HG02870 (cell line): ENCODE measurements at regions not wholly inside any gene's neighbourhood (a gene's known extent, or its start where the extent isn't known, plus 50 kb on each side); places are given as distances from the start of the nearest gene placed in this dataset.
"Not testable (repeated sequence)": the region's sequence is repeated elsewhere in the genome, so short reads cannot be mapped to it uniquely, and the experiment has no call there.

Source experiments
- ATAC-seq: cut with Tn5 transposase; IDR thresholded peaks from one replicate; pipeline ENCODE4 v1.9.1; 2021; ENCODE audit warnings: mild to moderate bottlenecking, moderate library complexity; ENCODE audit not compliant: unreplicated experiment

DNA sequence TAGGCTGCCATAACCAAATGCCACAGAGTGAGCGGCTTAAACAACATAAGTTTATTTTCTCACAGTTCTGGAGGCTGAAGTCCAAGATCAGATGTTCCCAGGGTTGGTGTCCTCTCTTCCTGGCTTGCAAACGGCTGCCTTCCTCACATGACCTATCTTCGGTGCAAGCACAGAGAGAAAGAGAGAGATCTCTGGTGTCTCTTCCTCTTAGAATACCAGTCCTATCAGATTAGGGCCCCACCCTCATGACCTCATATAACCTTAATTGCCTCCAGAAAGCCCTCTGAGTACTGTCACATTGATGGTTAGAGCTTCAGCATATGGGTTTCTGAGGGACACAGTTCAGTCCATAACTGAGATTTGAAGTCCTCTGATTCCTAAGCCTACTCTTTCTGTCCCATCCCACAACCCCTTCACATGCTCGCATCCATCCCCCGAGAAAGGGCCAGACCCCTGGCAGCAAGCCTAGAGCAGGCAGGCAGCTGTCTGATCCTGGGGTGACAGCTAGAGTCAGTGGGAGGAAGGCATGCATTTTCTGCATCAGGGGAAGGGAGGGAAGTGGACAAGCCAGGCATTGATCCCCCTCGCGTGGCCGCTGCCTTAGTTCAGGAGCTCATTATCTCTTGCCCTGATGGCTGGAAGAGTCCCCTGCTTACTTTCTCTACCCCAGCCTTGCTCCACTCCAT lies 114.1 kb downstream of the FAR1 start:
- no peak for ATAC-seq

GRCh38 chr11:13784441-13784840 lies 116.0 kb downstream of the FAR1 start:
- no peak for ATAC-seq

DNA sequence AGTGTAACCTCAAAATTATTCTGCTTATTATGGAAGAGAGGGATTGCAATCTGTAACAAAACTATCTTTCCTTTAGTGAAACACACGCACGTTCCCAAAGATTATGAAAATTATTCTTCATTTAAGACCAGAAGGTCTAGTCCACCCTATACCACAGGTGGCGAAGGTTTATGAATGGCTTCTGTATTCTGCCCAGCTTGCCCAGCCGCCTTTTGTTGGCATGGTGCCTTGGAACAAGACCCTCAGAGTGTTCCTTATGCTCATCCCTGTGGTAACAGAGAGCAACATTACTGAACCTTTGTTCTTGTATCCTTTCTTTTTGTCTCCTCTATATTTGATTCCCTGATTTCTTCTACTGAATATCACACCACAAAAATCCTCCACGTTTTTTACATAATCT lies 116.4 kb downstream of the FAR1 start:
- ATAC-seq = no peak

DNA sequence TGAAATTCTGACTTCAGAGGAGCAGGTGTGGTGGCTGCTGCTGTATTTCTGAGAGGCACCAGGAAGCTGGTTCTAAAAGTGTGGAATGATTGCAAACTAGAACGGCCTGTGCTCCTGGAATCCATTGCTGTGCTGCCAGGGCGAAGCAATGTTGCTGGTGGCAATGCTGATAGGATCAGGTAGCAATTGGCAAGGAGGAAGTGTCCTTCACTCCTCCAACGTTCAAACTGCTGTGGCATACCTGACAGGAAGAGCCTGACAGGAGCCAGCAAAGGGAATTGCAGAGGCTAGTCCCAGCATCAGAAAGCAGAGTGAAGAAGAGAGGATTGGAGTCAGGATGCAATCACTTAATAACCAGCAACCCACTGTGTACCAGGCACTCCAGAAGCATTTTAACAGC lies 118.2 kb downstream of the FAR1 start:
- ATAC-seq = no peak

GRCh38 chr11:13797616-13798015 lies 129.1 kb downstream of the FAR1 start:
- ATAC-seq = not testable (repeated sequence)

GRCh38 chr11:13800901-13801300 lies 132.4 kb downstream of the FAR1 start:
- ATAC-seq = no peak

GRCh38 chr11:13818325-13818724 lies 144.2 kb upstream of the SPON1 start:
- ATAC-seq = no peak

DNA sequence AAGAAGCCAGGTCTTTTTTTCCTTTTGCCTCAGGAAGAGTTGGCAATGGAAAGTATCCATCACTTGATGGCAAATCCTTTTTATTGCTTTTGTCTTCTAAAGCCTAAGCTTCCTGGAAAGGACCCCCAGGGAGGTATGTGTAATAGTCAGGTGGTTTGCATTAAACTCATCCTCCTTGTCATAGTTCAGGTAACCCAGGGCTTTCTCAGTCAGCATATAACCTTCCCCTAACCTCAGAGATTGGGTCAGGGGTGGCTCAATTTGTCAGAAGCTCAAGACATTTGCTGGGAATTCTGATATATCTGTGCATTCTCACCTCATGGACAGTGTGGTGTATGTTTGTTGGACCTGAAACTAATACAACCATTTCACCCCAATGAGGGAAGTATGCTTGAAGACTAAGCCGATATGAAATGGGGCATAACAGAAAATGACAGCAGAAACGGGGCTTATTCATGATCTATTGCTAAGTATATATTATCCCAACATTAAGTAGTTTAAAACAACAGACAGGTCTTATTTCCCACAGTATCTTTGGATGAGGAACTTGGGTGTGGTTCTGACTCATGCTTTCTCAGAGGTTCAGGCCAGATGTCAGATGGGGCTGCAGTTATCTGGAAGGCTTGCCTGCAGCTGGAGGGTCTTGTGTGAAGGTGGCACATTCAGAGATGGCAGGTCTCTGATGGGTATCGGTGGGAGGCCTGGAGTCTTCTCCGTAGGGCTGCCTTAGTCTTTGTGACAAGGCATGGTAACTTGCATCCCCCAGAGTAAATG lies 135.8 kb upstream of the SPON1 start:
- ATAC-seq = no peak

DNA sequence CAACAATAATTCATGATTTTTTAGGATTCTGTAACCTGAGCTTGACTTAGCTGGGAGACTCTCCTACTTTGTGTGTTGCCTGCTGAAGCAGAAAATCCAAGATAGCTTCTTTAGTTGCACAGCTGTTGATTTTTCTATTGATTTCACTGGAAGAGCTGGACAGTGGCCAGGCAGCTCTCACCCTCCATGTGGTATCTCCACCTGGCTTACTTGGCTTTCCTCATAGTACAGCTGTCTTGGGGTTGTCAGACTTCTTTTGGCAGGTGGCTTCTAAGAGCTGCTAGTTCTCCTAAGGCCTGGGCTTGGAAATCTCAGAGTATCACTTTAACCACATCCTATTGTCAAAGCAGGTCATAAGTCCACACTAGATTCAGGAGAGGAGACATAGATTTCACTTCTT lies 130.8 kb upstream of the SPON1 start:
- no peak for ATAC-seq

GRCh38 chr11:13834463-13834862 lies 128.1 kb upstream of the SPON1 start:
- ATAC-seq = no peak

- no peak for ATAC-seq
Measured at GRCh38 chr11:13836666-13837065, 125.9 kb upstream of the SPON1 start.

DNA sequence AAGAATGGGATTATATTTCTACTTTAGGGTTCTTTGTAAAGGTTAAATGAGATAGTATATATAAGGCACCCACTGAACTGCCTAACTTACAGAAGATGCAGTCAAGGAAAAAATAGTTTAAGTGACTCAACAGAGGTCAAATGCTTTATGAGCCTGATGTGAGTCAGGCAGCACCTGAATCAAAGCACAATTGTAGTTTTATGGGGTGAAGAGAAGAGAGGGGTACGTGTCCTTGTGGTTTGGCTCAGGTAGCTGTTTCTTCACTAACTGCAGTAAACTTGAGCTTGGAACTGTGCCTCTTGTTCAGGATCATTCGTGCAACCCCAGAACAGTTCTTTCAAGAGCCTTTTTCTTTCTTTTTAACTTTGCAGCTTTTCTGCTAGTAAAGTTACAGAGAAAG lies 125.2 kb upstream of the SPON1 start:
- ATAC-seq = no peak

DNA sequence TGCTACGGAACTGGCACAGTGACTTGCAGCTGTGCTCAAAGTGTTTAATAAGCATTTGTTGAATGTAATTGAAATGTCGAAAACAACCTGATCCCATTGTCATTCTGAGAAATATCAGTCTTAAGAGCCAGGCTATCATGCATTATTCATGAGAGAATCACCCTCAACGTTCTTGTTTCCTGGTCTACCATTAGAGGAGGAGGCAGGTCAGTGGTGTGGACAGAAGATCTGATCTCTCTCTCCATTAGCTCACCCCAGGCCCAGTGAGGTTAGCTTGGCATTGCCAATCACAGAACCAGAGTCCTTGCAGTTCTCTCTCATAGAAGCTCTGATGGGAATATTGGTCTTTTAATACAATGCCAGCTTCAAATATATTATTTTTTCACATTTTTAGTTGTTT lies 121.1 kb upstream of the SPON1 start:
- no peak for ATAC-seq

DNA sequence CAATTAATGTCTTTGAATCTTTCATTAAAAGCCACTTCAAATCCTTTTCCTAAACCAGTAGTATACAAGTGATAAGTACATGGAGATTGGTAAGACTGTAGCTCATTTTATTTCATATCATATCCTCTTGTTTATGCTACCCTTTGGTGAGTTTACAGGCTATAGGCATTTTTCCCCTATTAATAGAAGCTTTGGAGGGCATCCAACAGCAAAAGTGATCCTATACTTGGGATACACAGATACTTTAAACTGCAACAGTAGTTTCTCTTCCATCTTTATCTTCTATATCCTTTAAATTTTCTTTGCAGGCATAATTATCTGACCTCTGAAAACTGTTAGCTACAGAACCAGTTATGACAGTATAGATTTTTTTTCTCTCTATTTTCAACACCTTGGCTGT lies 114.5 kb upstream of the SPON1 start:
- no peak for ATAC-seq

- ATAC-seq = no peak
Measured at GRCh38 chr11:13850231-13851005, 112.1 kb upstream of the SPON1 start.

- ATAC-seq = no peak
Measured at GRCh38 chr11:13851691-13852090, 110.8 kb upstream of the SPON1 start.

DNA sequence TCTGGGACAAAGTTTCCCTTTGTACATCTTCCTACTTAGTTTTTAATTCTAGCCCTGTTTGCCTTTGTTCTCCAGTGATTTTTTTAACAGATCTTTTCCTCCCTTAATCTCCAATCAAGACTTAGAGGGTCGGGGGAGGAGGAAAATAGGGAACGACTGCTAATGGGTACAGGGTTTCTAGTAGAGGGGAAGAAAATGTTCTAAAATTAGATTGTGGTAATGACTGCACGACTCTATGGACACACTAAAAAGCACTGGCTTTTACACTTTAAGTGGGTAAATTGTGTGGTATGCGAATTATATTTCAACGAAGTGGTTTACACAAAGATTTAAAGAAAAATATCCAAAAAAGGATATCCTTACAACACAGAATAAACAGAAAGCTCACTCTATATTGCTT lies 110.0 kb upstream of the SPON1 start:
- ATAC-seq = no peak

- ATAC-seq = no peak
Measured at GRCh38 chr11:13857828-13858227, 104.7 kb upstream of the SPON1 start.

DNA sequence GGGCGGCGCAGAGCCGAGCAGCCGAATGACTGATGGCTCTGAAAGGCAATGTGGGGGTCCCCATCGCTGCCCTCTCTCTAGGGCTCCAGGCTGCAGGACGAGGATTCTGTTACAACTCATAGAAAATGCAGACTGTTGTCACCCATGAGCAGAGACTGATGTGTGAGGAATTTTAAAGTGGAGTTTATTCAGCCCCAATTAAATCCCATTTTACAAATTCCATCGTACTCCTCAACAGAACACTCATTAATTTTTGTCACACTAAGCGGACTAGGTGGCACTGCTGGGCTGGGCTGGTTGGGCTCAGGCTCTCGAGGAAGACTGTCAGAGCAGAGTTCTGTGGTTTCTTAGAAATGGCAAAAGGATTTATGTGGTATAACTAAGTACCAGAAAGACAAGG lies 102.6 kb upstream of the SPON1 start:
- no peak for ATAC-seq

DNA sequence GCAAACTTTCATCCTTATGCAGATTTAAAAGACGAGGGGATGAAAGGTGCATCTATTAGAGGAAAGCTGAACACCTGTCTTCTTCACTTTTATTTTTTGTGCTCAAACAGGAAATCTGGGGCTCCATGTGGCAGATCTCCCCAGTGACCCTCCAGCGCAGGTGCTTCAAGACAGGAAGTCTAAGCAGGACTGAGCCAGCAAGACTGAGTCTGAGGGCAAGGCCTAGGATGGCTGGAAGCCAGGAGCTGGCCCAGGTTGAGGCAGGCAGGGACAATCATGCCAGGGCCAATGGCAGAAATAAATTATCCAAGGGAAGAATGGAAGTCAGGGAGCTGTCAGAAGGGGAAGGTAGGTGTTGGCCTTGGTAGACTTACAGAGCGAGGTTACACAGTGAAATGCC lies 101.1 kb upstream of the SPON1 start:
- no peak for ATAC-seq

DNA sequence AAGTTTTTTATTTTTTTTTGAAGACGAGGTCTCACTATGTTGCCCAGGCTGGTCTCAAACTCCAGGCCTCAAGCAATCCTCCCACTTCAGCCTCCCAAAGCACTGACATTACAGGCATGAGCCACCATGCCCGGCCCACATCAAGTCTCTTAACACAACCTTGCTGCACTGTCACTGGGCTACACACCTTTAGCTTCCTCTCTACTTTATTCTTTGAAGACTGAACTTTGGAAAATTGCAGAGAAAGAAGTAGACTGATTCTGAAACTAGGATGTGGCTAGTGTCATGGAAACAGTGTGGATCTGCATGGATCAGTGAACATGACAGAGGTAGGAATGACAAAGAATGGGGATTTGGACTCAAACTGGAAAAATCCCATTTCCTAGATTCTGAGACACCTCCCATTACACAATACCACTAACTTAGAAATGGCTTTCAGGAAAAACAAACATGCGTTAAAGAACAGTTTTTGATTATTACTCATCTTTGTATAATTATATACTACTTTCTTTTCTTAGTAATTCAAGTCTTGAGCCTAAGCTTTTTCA lies 99.6 kb upstream of the SPON1 start:
- ATAC-seq = no peak
